Pulmonary artery endothelial cell (primary cell): ENCODE measurements at regions not wholly inside any gene's neighbourhood (a gene's known extent, or its start where the extent isn't known, plus 50 kb on each side); places are given as distances from the start of the nearest gene placed in this dataset.

Experiments used
- DNase-seq: peaks from one replicate; pipeline ENCODE4 v3.0.0-alpha.2; 2011; ENCODE audit warnings: low read depth, low spot score

- no peak for DNase-seq
Measured at GRCh38 chr7:45451342-45452035, 122.7 kb upstream of the ADCY1 start.

GRCh38 chr7:45454771-45455170, 119.4 kb upstream of the ADCY1 start:
- DNase-seq, result no peak

DNA sequence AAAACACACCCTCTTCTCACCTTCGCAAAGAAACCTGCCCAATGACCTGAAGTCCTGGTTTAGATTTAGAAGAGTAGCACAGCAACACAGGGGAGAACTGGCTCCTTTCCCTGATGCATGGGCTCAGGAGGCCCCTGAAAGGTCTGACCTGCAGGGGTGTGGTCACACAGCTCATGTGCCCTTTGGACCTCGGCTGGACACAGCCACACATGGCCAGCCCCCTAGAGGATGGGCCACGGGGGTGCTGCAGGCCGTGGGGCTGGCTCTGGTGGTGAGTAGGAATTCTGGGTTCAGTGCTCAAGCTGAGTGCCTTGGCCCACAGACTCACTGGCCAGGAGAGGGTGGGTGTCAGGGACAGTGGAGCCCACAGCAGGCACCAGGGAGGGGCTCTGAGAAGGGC, 118.5 kb upstream of the ADCY1 start:
- no peak for DNase-seq

DNA sequence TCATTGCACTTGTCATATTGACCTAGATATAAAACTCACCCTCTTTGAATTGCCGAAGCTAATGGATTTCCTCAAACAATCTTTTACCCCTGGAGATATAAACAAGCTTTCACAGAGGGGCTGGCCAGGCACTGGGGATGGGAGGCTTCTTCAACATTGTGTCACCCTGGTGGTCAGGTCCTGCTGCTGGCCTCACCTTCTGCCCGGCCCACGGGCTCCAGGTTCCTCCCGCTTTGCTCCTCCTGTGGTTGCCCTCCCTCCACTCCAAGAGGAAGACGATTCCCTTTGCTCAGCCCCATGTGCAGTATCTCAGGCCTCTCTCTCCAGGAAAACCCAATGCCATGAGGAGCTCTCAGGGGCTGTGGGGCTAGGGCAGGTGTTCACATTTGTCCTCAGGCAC, 118.1 kb upstream of the ADCY1 start:
- no peak for DNase-seq

DNA sequence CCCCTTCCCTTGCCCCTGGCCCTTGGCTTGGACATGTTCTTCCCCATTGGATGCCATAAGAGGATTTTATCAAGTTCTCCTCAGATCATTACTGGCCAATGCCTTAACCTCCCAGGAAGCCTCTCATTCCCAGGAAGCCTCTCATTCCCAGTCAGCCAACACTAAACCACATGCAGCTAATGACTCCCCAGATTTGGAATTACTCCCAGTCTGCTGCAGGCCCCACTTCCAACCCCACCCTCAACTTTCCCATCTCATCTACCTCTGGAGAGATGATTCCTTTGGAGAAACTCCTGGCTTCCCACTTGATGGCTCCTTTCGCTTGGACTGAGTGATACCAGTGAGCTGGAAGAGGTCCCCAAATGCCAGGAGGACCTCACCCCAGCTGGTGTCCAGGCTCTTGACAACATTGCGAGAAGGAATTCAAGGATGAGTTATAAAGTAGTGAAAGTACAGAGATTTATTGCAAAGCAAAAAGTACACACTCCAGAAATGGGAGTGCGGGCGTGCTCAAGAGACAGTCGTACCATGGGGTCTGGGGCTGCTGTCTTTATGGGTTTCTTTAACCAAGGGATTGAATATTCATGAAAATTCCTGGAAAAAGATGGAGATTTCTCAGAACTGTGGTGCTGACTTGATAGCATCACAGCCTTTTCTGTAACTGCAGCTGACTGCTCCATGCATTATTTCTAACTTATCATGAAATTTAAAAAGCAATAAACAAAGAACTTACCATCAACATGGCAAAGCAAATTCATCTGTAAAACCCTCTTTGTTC, 117.2 kb upstream of the ADCY1 start:
- DNase-seq, result no peak

DNA sequence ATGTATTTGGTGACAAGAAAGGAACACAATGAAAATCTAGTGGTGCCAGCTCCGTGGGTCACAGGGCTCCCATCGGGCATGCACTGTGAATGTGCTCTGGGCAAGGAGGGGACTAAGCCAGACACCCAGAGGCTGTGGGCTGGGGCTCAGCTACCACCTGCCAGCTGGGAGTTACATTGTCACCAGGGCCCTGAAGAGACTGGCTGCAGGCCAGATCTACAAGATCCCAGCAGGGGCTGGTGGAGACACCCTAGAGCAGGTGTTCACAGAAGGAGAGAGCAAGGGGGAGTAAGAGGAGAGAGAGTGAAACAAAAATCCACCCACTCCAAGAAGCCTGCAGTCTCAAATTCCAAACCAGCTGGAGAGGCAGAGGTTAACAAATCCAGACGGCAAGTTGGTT, 116.6 kb upstream of the ADCY1 start:
- no peak for DNase-seq

DNA sequence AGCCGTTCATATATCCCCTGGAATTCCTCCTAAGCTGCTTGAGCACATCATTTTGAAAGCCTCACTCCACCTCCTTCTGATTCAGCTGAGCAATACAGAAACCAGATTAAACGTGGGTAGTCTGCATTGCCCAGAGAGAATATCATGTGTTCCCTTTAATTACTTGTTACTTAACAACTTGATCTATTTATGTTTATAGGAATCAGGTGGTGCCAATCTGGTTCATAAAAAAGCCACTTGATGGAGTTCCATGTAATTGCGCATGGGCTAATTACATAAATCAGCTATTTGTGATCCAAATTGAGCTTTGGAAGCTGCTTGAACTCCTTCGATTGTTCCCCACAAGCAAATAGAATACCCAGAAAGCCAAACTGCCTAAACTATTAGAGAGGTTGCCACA, 114.7 kb upstream of the ADCY1 start:
- no peak for DNase-seq

DNA sequence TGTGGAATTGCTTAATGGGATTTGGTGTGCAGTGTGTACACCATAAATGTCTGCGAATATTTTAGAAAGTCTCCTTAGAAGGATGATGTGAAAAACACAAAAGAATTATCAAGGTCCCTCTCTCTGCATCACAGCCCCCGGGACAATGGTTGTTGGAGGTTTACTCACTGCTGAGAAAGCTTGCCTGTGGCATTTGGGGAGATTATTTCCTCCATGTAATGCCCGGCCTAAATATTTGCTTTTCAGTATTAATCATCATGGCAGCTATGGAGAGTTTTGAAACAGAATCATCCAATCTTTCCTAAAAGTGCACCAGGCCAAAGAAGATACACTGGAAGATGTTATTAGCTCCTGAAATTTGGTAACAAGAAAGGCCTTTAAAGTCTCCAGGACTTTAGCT, 113.8 kb upstream of the ADCY1 start:
- DNase-seq, result no peak

- DNase-seq, result no peak
Measured at GRCh38 chr7:45461026-45461425, 113.1 kb upstream of the ADCY1 start.

DNA sequence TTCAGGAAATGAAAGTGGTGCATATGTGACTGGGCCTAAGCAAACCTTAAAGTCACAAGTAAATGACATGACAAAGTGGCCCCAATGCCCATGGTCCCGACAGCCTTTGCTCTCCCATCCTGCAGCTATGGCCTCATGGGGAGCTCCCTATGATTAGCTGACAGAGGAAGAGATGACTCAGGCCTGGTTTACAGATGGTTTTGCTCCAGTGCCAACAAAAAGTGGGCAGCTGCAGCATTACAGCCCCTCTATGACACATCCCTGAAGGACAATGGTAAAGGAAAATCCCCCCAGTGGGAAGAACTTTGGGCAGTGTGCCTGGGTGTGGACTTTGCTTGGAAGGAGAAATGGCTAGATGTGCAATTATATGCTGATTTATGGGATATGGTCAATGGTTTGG, 105.1 kb upstream of the ADCY1 start:
- no peak for DNase-seq

DNA sequence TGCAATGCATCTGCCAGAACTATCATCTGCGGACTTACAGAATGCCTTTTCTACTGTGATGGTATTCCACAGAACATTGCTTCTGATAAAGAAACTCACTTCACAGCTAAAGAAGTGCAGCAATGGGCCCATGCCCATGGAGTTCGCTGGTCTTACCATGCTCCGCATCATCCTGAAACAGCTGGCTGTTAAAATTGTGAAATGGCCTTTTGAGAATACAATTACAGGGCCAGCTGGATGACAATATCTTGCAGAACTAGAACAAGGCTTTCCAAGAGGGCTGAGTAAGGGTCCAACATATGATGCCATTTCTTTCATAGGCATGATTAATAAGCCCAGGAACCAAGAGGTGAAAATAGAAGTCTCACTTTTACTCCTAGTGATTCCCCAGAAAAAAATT, 104.1 kb upstream of the ADCY1 start:
- DNase-seq, result no peak

- DNase-seq, result no peak
Measured at GRCh38 chr7:45479781-45480180, 94.4 kb upstream of the ADCY1 start.

DNA sequence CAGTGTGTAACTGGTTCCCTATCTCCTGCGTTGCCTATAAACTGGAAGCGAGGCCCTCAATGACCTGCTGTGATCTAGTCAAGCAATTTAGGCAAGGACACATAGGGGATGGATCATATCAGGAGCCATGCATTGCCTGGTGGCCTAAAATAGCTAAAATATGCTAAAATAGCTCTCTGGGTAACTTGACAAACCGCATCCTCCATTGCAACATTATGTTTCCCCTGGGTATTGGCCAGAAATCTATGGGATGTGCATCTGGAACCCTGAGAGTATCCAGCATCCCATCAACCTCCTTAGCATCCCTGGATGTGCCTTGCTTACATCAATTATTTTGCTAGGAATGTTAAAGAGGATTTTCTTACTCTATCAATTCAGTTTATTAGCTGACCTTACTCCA, 91.7 kb upstream of the ADCY1 start:
- DNase-seq, result no peak

- DNase-seq, result no peak
Measured at GRCh38 chr7:45484094-45484493, 90.1 kb upstream of the ADCY1 start.

GRCh38 chr7:45486575-45486974, 87.6 kb upstream of the ADCY1 start:
- no peak for DNase-seq

DNA sequence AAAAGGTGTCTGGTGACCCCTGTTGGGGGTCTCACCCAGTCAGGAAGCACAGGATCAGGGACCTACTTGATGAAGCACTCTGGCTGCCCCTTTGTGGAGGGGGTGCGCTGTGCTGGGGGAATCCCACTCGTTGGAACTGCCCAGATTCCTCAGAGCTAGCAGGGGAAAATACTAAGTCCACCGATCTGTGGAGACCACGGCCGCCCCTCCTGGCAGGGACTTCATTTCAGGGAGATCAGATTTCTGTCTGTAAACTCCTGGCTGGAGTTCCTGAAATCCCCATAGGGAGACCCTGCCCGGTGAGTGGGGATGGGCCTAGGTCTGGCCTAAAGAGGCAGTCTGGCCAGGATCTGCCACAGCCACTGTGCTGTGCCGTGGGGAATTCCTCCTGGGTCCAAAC, 79.3 kb upstream of the ADCY1 start:
- no peak for DNase-seq

DNA sequence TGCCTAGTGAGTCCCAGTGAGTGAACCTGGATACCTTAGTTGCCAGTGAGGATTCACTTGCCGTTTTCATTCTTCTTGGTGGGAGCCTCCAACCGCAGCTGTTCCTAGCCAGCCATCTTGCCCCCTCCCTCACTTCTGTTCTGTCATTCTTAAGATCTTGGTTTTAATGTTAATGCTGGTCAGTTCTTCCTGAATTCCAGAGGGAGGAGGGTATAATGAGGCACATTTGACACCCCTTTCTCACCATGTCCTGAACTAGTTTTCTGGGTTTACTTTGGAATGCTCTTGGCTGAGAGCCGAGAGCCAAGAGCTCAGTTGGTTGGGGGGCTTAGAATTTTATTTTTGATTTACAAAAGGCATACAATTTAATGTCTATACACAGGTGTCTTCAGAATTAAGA, 78.5 kb upstream of the ADCY1 start:
- DNase-seq, result no peak

DNA sequence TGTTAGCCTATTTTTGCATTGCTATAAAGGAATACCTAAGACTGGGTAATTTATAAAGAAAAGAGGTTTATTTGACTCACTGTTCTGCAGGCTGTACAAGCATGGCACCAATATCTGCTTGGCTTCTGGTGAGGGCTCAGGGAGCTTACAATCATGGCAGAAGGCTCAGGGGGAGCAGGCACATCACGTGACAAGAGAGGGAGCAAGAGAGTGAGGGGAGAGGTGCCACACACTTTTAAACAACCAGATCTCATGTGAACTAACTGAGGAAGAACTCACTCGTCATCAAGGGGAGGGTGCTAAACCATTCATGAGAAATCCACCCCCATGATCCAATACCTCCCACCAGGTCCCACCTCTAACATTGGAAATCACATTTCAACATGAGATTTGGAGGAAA, 73.9 kb upstream of the ADCY1 start:
- no peak for DNase-seq

DNA sequence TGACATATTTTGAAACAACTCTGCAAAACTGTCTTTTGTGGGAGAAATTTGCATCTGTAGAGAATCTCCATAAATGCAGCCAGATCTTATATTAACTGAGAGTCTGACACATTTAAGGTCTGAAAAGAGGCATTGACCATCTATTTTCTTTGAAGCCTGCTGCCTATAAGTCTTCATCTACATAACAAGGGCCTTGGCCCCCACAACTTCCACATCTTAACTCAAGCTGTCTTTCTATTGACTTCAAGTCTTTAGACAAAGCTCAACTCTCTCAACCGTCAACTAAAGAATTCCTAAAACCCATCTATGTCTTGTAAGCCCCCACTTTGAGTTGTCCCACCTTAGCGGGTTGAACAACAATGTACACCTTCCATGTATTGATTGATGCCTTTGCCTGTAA, 72.4 kb upstream of the ADCY1 start:
- DNase-seq, result no peak

DNA sequence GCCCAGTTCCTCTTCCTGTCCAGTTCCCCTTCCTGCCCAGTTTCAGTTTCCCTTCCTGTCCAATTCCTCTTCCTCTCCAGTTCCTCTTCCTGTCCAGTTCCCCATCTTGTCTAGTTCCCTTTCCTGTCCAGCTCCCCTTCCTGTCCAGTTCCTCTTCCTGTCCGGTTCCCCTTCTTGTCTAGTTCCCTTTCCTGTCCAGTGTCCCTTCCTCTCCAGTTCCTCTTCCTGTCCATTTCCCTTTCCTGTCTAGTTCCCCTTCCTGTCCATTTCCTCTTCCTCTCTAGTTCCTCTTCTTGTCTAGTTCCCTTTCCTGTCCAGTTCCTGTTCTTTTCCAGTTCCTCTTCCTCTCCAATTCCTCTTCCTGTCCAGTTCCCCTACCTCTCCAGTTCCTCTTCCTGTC, 68.1 kb upstream of the ADCY1 start:
- DNase-seq, result no peak

DNA sequence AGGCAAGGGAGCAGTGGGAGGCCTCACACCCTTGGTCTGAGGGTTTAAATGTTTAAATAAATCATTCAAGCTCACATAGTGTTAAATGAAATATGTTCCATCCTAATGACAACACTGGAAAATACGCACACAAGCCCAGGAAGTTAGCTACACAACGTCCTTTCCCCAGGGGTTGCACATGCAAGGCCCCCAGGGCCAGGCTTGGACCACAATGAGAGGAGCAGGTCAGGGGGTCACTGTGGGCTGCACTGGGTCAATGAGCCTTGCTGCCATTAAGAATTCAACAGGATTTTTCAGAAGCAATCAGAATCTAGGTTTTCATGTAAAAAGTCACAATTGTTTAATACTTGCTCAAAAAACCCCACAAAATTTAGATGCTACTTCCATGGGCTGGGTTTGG, 64.9 kb upstream of the ADCY1 start:
- DNase-seq, result no peak

GRCh38 chr7:45511721-45512597, 62.2 kb upstream of the ADCY1 start:
- DNase-seq, result no peak
